Activated naive CD8-positive, alpha-beta T cell treated with anti-CD3 and anti-CD28 coated beads, Interleukin-2, amount 50 U/mL, for 24 hours (primary cell): ENCODE measurements at regions not wholly inside any gene's neighbourhood (a gene's known extent, or its start where the extent isn't known, plus 50 kb on each side); places are given as distances from the start of the nearest gene placed in this dataset.

ENCODE experiments used
- ATAC-seq: fragments of 150-1000 bp; cut with Tn5 transposase; one replicate; pipeline ENCODE4 v1.10.0; 2021
- DNase-seq: peaks from one replicate; pipeline ENCODE4 v3.0.0; 2021
- H3K27ac Mint-ChIP-seq: one replicate; pipeline ENCODE4 v1.8.0; 2021; ENCODE audit warnings: mild to moderate bottlenecking, mixed read lengths
- H3K27me3 Mint-ChIP-seq: one replicate; pipeline ENCODE4 v1.8.0; 2021; ENCODE audit warnings: mixed read lengths
- H3K36me3 Mint-ChIP-seq: one replicate; pipeline ENCODE4 v1.8.0; 2021; ENCODE audit warnings: low read depth, mixed read lengths
- H3K4me1 Mint-ChIP-seq: one replicate; pipeline ENCODE4 v1.8.0; 2021; ENCODE audit warnings: mixed read lengths
- H3K4me3 Mint-ChIP-seq: one replicate; pipeline ENCODE4 v1.8.0; 2021; ENCODE audit warnings: mild to moderate bottlenecking, moderate library complexity, mixed read lengths
- H3K9me3 Mint-ChIP-seq: one replicate; pipeline ENCODE4 v1.8.0; 2021; ENCODE audit warnings: mixed read lengths

DNA sequence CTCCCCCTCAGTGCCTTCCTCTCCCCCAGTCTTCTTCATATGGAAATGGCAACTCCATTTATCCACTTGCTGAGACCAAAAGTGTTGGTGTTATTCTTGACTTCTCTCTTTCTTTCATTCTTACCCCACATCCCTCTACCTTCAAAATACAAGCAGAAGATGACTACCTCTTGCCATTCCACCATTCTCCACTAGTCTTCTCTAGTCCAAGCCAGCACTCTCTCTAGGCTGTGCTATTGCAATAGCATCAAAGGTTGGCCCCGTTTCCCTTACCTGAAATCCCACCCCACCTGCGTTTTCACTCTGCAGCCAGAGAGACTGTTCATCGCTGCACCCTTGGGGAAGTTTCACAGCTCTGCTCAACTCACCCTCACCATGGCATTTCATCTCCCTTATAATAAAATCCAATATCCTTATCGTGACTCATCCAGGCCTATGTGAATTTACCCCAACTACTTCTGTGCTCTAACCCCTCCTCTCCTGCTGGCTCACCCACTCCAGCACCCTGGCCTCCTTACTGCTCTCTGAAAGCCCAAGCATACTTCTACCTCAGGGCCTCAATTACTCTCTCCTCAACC, 109.1 kb downstream of the LSM5 start:
- Mint-ChIP-seq H3K27ac (no peak overlapping the region), H3K27me3 (peaks cover 12% of the 10 kb centered on the region), H3K4me3 (no peak overlapping the region), H3K4me1 (no peaks in the 10 kb centered on the region), H3K36me3 (no peaks in the 10 kb centered on the region), H3K9me3 (peaks cover 4% of the 10 kb centered on the region)
- ATAC-seq (no peak), DNase-seq (no peak)

DNA sequence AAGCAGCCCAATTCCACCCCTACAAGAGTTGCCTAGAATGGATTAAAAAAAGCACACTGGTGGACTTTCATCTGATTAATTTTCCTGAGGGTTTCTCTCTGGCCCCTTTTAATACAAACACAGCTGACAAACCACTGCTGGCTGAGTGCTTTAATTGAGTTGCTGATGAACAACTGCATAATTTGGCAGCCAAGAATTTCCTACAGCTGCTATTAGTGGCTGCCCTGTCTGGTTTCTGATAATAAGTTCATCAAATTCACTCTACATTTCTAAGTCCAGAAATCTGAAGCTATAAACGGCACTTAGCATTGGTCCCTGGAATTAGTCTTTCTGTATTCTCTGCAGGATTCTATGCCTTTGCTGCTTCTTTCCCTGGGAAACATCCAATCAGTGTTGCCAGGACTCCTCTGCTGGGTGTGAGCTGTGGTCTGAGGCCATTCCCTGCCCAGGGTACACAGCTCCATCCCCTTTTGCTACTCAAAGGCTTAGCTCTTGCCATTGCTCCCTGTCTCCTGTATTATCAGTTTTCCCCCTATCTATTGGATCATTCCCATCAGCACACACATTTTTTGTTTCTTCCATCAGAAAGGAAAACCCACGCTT, 110.6 kb downstream of the LSM5 start:
- H3K9me3 Mint-ChIP-seq, result peaks cover 4% of the 10 kb centered on the region
- no peaks in the 10 kb centered on the region for H3K36me3 Mint-ChIP-seq
- no peak for DNase-seq
- no peak overlapping the region for H3K27ac Mint-ChIP-seq
- ATAC-seq, result no peak
- H3K27me3 Mint-ChIP-seq, result peaks cover 12% of the 10 kb centered on the region
- H3K4me3 Mint-ChIP-seq, result no peak overlapping the region
- no peaks in the 10 kb centered on the region for H3K4me1 Mint-ChIP-seq

DNA sequence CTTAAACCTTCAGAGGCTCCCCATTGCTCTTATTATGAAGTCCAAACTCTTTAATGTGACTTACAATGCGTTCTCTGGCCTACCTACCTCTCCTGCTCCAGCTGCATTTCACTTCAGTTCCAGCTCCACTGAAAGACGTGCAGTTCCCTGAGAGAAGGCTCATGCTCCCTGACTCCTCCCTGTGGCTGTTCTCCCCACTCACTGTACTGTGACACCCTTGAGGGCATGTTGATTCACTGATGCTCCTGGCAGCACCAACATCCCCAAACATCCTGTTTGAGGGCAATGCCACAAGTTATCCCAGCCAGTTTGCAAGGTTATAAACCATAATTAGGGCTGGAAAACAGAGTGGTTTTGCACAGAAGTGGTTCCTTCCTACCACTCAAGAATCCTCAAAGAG, 111.2 kb downstream of the LSM5 start:
- Mint-ChIP-seq H3K4me3 (no peak overlapping the region), H3K4me1 (no peaks in the 10 kb centered on the region)
- ATAC-seq, result no peak

DNA sequence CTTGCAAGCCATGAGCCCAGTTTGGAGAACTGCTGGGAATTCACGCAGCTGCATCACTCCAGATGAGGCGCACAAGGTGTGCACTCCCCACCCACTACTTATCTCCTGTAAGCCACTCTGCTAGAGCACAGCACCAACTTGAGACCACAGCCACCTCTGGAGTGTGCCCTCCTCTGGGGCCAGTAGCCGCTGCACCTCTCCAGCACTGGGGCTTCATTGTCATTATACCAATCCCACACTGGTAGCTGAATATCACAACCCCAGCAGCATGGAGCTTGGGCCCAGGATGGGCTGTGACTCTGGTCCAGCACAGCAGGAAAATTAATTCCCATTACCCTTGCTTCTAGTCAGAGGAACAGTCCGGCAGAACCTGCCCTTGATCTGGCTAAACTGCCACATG, 125.6 kb downstream of the LSM5 start:
- Mint-ChIP-seq H3K9me3 (peaks cover 18% of the 10 kb centered on the region), H3K36me3 (no peaks in the 10 kb centered on the region), H3K27ac (no peak overlapping the region), H3K4me3 (no peak overlapping the region), H3K4me1 (no peaks in the 10 kb centered on the region), H3K27me3 (peaks cover 4% of the 10 kb centered on the region)
- DNase-seq, result no peak
- ATAC-seq, result no peak

More for the DNA sequence above, 111.2 kb downstream of the LSM5 start:
- Mint-ChIP-seq H3K36me3 (no peaks in the 10 kb centered on the region), H3K27ac (no peak overlapping the region), H3K9me3 (peaks cover 4% of the 10 kb centered on the region), H3K27me3 (peaks cover 12% of the 10 kb centered on the region)
- DNase-seq, result no peak

DNA sequence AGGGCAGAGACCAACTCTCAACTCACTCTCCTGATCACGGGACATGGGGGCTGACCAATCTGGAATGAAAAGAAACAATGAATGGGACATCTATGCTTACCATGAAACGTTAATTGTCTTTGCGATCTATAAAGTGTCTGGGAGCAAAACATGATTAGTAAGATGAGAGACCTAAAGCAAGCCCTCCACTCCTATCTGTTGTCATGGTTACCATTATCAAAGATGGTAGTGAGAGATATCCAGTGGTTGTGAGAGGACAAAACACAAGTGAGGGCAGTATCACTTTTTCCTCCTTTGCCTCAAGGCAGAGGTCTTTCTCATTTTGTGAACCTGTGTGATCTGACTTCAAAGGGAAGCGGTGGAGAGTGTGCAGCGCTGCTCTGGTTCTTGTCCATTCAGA, 130.1 kb downstream of the LSM5 start:
- no peaks in the 10 kb centered on the region for H3K27me3 Mint-ChIP-seq
- DNase-seq, result no peak
- no peaks in the 10 kb centered on the region for H3K36me3 Mint-ChIP-seq
- no peak overlapping the region for H3K27ac Mint-ChIP-seq
- H3K4me3 Mint-ChIP-seq, result no peak overlapping the region
- H3K9me3 Mint-ChIP-seq, result no peaks in the 10 kb centered on the region
- no peak for ATAC-seq
- no peaks in the 10 kb centered on the region for H3K4me1 Mint-ChIP-seq

DNA sequence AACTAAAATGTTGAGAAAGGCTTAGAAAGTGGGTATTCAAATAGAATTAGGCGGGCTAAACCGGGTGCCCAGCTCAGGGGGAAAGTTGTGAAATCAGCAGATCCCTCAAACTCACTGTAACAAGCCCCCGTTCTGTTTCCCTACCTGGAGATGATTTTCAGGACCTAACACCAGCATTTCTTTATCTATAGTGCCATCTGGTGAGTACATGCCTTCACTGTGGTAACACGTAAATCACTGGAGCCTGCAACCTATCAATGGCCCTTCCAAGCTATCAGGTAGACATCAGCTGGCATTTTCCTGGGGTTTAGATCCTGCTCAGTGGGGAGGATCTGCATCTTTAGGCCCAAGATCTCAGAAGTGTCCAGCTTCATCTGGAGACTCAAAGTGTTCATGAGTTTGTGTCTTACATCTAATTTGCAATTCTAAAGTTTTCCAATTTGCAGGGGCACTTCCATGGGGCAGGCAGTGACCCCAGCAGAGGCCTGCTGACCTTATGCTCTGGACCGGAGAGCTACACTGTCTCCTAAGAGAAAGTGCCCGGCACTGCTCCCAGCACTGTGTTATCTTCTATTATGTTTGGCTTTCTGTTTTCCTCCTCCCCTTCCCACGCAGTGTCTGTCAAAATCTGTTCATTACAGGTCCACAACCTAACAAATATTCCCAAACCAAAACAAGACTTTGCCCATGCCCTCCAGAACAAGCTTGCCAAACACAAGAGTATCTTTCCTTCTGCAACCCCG, 132.5 kb downstream of the LSM5 start:
- ATAC-seq, result no peak
- Mint-ChIP-seq H3K4me1 (no peaks in the 10 kb centered on the region), H3K9me3 (no peaks in the 10 kb centered on the region), H3K4me3 (no peak overlapping the region), H3K27me3 (no peaks in the 10 kb centered on the region), H3K27ac (no peak overlapping the region), H3K36me3 (no peaks in the 10 kb centered on the region)
- DNase-seq, result no peak

DNA sequence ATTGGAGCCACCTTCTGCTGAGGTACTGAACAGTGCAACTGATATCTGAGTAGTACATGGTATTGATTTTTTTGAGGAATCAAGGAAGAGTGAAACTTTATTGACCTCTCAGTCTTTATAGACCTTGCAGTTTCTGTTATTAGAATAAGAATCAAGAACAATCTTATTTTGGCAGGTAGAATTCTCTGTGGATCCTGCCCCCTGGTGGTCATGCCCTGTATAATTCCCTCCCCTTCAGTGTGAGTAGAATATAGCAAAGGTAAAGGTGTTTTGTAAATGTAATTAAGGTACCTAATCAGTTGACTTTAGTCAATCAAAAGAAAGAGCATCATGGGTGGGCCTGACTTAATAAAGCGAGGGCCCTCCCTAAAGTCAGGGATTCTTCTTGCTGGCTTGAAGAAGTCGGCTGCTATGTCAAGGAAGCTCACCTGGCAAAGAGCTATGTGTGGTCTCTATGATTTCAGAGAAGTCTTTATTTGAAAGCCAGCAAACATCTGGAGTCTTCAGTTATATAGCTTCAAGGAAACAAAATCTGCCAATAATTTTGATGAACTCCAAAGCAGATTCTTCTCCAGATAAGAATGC, 142.8 kb downstream of the LSM5 start:
- Mint-ChIP-seq H3K36me3 (no peaks in the 10 kb centered on the region), H3K4me3 (no peak overlapping the region), H3K4me1 (no peaks in the 10 kb centered on the region), H3K27ac (no peak overlapping the region), H3K9me3 (peaks cover 3% of the 10 kb centered on the region), H3K27me3 (peaks cover 4% of the 10 kb centered on the region)
- DNase-seq, result peak; percentile 45
- ATAC-seq, result no peak

DNA sequence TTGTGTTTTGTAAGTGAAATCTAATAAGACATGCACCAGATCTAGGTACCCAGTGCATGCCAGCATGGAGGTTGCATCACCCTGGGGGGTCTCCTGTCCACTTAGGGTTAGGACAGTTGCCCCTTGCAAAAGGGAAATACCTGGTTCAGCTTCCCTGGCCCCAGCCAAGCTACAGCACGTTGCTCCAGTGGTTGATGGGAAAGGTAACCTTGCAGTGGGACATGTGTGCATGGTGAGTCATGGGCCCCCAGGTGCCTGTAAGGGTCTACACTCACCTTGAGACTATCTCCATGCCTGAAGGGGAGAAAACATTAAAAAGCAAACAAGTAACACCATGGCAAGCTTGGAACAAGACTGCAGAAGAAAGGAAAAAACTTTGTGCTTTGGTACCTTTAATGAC, 143.9 kb downstream of the LSM5 start:
- no peaks in the 10 kb centered on the region for H3K4me1 Mint-ChIP-seq
- no peaks in the 10 kb centered on the region for H3K36me3 Mint-ChIP-seq
- peaks cover 3% of the 10 kb centered on the region for H3K9me3 Mint-ChIP-seq
- ATAC-seq, result no peak
- DNase-seq, result no peak
- H3K27ac Mint-ChIP-seq, result no peak overlapping the region
- peaks cover 4% of the 10 kb centered on the region for H3K27me3 Mint-ChIP-seq
- H3K4me3 Mint-ChIP-seq, result no peak overlapping the region

DNA sequence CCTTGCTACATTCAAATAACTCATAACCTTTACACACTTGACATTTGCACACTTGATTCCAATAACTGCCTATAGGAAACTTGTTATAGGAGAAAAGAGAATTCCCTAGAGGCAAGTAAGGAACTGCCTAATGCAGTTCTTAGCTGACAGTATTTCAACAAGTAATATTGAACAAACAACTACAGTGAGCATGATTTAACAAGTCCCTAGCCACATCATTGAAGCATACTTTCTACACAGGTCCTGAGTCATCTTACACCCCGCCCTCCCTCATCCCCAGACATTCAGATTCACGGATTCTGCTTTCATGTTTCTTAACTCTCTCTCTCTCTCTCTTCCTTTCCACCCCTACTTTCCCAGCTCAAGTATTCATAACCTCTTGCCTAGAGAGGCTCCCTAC, 153.5 kb downstream of the LSM5 start:
- peaks cover 5% of the 10 kb centered on the region for H3K9me3 Mint-ChIP-seq
- no peaks in the 10 kb centered on the region for H3K36me3 Mint-ChIP-seq
- DNase-seq (no peak), ATAC-seq (no peak)
- no peaks in the 10 kb centered on the region for H3K4me1 Mint-ChIP-seq
- H3K27me3 Mint-ChIP-seq, result peaks cover 5% of the 10 kb centered on the region
- H3K4me3 Mint-ChIP-seq, result no peak overlapping the region
- H3K27ac Mint-ChIP-seq, result no peak overlapping the region

DNA sequence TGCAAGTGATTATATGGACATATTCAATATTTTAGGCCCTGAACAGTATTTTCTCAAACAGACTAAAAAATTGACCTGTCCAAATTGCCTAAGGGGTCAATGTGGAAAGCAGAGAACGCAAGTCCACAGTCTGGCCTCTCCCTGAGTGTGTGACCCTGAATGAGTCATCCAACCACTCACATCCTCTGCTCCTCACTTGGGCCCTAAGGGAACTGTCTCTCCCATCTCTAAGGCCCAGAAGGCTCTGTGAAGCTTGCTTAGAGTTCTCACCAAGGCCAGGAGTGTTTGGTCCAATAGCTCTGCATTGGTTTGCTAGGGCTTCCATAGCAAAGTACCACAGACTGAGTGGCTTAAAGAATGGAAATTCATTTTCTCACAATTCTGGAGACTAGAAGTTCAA, 155.1 kb downstream of the LSM5 start:
- no peak for ATAC-seq
- no peaks in the 10 kb centered on the region for H3K36me3 Mint-ChIP-seq
- no peak for DNase-seq
- peaks cover 8% of the 10 kb centered on the region for H3K27me3 Mint-ChIP-seq
- H3K9me3 Mint-ChIP-seq, result peaks cover 12% of the 10 kb centered on the region
- H3K4me3 Mint-ChIP-seq, result no peak overlapping the region
- H3K27ac Mint-ChIP-seq, result no peak overlapping the region
- no peaks in the 10 kb centered on the region for H3K4me1 Mint-ChIP-seq

DNA sequence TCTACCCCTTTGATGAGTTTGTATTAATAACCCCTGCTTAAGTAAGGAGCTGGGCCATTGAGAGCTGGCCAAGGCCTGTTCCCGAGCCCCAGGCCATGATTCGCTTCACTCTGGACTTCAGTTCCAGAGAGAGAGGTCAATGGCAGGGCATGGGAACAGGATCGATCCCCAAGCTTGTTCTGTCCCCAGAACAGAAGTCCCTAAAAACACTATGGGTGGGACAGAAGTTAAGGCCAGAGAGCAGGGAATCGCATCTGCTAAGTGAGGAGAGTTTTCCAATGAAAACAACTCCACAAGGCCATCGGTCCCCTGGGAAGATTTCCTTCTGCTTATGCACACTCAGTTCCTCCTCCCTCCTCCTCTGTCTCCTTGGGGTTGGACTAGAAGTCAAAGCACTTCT, 159.6 kb downstream of the LSM5 start:
- H3K27ac Mint-ChIP-seq, result no peak overlapping the region
- no peak for ATAC-seq
- H3K4me3 Mint-ChIP-seq, result no peak overlapping the region
- H3K27me3 Mint-ChIP-seq, result peaks cover 2% of the 10 kb centered on the region
- peaks cover 12% of the 10 kb centered on the region for H3K9me3 Mint-ChIP-seq
- DNase-seq, result no peak
- H3K4me1 Mint-ChIP-seq, result no peaks in the 10 kb centered on the region
- H3K36me3 Mint-ChIP-seq, result no peaks in the 10 kb centered on the region

DNA sequence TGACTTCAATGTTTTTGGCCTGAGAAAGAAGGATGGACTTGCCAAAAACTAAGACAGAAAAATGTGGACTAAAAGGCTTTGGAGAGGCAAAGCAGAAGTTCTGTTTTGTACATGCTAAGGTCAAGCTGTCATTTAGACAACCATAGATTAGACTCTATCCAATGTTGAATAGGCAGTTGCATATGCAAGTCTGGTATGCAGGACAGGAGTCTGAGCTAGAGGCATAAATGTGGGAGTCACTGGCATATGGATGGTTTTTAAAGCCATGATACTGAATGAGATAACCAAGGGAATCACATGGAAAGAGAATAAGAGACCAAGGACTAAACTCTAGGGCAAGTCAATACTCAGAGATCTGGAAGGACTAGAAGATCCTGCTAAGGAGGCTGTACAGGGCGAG, 164.1 kb downstream of the LSM5 start:
- H3K4me3 Mint-ChIP-seq, result no peak overlapping the region
- no peaks in the 10 kb centered on the region for H3K27me3 Mint-ChIP-seq
- H3K4me1 Mint-ChIP-seq, result no peaks in the 10 kb centered on the region
- H3K9me3 Mint-ChIP-seq, result peaks cover under 1% of the 10 kb centered on the region
- H3K36me3 Mint-ChIP-seq, result no peaks in the 10 kb centered on the region
- DNase-seq (no peak), ATAC-seq (no peak)
- H3K27ac Mint-ChIP-seq, result no peak overlapping the region

DNA sequence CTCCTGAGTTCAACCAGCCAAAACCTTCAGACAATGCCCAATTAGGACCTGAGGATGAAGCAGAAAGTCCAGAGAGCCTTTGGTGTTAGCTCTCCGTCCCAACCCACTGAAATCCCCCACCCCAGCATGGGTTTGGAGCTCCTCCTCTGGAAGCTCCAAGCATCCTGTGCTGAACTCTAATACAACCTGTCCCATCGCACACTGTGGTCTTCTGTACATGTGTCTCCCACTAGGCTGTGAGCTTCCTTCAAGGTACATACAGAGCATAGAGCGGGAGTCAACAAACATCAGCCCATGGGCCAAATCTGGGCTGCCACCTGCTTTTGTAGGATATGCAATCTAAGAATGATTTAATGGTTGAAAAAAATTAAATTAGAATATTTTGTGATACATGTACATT, 166.5 kb downstream of the LSM5 start:
- no peak for ATAC-seq
- peaks cover 15% of the 10 kb centered on the region for H3K27me3 Mint-ChIP-seq
- H3K4me1 Mint-ChIP-seq, result no peaks in the 10 kb centered on the region
- H3K4me3 Mint-ChIP-seq, result no peak overlapping the region
- no peak overlapping the region for H3K27ac Mint-ChIP-seq
- H3K9me3 Mint-ChIP-seq, result no peaks in the 10 kb centered on the region
- no peak for DNase-seq
- H3K36me3 Mint-ChIP-seq, result no peaks in the 10 kb centered on the region

DNA sequence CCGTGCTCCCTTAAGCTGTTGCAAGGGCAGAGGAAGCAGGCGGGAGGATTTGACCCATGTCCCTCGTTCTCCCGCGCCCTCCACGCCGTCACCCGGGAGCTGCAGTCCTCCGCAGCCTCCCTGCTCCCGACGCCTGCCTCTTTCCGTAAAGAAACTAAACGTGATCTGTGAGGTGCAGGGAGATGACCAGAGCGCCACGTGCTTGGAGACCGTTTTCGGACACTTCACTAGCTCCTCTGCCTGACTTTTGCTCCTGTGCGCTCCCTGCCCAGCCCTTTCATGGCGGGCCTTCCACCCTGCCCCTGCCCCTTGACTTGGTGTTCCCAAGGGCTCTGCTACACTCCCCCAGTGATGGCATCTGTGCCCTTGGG, 171.2 kb downstream of the LSM5 start:
- DNase-seq (no peak), ATAC-seq (no peak)
- no peaks in the 10 kb centered on the region for H3K9me3 Mint-ChIP-seq
- no peak overlapping the region for H3K27ac Mint-ChIP-seq
- no peak overlapping the region for H3K4me3 Mint-ChIP-seq
- peaks cover 29% of the 10 kb centered on the region for H3K27me3 Mint-ChIP-seq
- H3K36me3 Mint-ChIP-seq, result no peaks in the 10 kb centered on the region
- no peaks in the 10 kb centered on the region for H3K4me1 Mint-ChIP-seq

DNA sequence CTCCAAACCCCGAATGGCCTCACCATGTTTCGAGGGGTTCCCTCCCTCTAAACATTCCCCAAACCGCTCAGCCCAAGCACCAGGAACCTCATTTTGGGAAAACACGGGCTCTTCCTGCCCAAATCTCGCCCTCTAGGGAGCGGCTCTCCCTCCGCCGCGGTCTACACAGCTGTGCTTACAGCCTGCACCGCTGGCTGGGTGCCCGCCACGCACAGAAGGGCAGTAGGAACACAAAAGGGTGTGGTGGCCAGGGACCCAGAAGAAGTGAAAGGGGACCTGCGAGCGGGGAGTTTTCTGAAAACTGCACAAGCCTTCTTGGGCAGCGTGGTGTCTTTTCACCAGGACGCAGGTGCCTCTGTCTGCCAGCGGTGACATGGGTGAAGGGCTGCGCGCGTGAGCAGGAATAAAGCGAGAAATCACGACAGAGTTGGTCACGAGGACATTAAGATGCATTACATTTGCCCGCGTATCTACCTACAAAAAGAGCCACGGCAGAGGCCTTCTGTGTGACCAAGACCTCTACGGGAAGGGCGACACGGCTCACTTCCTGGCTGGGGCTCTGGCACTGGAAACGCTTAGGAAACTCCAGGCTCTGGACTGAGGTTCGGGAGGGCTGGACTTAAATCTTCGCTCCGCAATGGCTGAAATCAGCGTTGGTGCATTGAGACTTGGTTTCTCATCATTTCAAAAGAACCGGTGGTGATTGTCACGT, 171.7 kb downstream of the LSM5 start:
- H3K27me3 Mint-ChIP-seq, result peaks cover 29% of the 10 kb centered on the region
- H3K4me3 Mint-ChIP-seq, result no peak overlapping the region
- ATAC-seq (no peak), DNase-seq (no peak)
- no peaks in the 10 kb centered on the region for H3K9me3 Mint-ChIP-seq
- no peaks in the 10 kb centered on the region for H3K4me1 Mint-ChIP-seq
- no peak overlapping the region for H3K27ac Mint-ChIP-seq
- no peaks in the 10 kb centered on the region for H3K36me3 Mint-ChIP-seq
